ENCODE measurements at regions not wholly inside any gene's neighbourhood (a gene's known extent, or its start where the extent isn't known, plus 50 kb on each side); places are given as distances from the start of the nearest gene placed in this dataset.
"Not testable (repeated sequence)": the region's sequence is repeated elsewhere in the genome, so short reads cannot be mapped to it uniquely, and the experiment has no call there.

- H3K27ac ChIP-seq, result no peak overlapping the region
- no peak for TF ChIP-seq ZFX (IDR thresholded peaks at IDR 0.05)
- TF ChIP-seq CTCF (conservative IDR thresholded peaks at IDR 0.05), result no peak
Measured at GRCh38 chr2:187879491-187879890, 325.3 kb upstream of the TFPI start.

DNA sequence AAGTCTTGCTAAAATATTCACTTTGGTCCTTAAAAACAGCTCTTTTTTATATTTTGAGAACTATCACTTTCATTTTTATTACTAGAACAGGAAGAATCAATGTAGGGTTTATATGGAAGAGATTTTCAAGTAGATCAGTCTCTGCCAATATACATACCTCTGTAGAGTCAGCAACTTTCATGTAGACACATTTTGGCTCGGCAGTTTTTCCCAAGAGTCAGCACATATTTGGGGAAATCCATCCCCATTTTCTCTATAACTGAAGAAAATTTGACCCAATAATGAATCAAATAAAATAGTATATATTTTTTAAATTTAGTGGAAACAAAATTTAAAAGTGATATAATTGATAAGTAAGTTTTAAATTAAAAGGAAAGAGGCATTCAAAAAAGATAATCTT, 329.8 kb upstream of the TFPI start:
- no peak overlapping the region for H3K27ac ChIP-seq
- TF ChIP-seq CTCF (conservative IDR thresholded peaks at IDR 0.05), result no peak
- no peak for TF ChIP-seq ZFX (IDR thresholded peaks at IDR 0.05)

DNA sequence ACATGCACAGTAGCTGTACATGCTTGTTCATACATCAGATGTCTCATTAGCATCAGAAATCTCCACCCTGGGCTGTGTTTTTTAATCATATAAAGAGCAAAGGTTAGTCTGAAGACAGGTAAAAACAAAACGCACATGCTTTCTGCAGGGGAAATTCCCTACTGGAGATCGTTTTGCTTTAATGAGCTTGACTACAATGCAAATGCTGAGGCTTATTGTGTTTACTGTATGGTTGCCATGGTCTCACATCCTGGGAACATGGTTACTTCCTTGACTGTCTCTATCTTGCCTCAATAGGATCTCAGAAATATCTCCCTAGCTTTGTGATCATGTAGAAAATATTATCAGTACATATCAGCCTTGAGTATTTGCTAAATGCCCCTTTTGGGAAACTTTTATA, 336.5 kb upstream of the TFPI start:
- no peak for TF ChIP-seq CTCF (conservative IDR thresholded peaks at IDR 0.05)
- no peak for TF ChIP-seq ZFX (IDR thresholded peaks at IDR 0.05)
- H3K27ac ChIP-seq, result no peak overlapping the region

- no peak for TF ChIP-seq CTCF (conservative IDR thresholded peaks at IDR 0.05)
- TF ChIP-seq ZFX (IDR thresholded peaks at IDR 0.05), result no peak
Measured at GRCh38 chr2:187900021-187900420, 345.8 kb upstream of the TFPI start.

DNA sequence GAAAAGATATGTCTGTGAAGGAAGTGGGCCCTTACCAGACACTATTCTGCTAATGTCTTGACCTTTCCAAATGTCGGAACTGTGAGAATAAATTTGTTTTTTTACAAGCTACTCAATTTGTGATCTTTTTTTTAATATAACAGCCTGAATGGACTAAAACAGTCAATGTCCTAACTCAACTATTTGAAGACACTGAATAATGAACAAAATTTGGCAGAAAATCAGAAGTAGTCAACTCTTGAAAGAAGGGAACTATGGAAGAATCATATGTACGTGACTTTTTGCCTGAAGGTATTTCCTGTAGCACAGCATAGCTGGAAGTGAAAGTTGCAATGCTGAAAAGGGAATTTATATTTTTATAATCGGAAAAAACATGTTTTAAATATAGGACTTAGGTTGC, 351.8 kb upstream of the TFPI start:
- TF ChIP-seq ZFX (IDR thresholded peaks at IDR 0.05), result no peak
- TF ChIP-seq CTCF (conservative IDR thresholded peaks at IDR 0.05), result no peak
- H3K27ac ChIP-seq, result no peak overlapping the region

More at GRCh38 chr2:187900021-187900420, 345.8 kb upstream of the TFPI start:
- H3K27ac ChIP-seq, result no peak overlapping the region

DNA sequence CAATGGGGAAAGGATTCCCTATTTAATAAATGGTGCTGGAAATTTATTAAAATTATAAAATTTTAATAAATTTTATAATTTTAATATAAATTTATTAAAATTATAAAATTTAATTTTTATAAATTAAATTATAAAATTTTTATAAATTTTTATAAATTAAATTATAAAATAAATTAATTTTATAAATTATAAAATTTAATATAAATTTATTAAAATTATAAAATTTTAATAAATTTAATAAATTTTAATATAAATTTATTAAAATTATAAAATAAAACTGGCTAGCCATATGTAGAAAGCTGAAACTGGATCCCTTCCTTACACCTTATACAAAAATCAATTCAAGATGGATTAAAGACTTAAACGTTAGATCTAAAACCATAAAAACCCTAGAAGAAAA, 356.7 kb upstream of the TFPI start:
- H3K27ac ChIP-seq, result not testable (repeated sequence)

GRCh38 chr2:187912950-187913349, 358.7 kb upstream of the TFPI start:
- TF ChIP-seq CTCF (conservative IDR thresholded peaks at IDR 0.05) (no peak), ZFX (IDR thresholded peaks at IDR 0.05) (no peak)
- H3K27ac ChIP-seq, result no peak overlapping the region

- TF ChIP-seq CTCF (conservative IDR thresholded peaks at IDR 0.05) (no peak), ZFX (IDR thresholded peaks at IDR 0.05) (no peak)
- no peak overlapping the region for H3K27ac ChIP-seq
Measured at GRCh38 chr2:187915810-187916209, 361.6 kb upstream of the TFPI start.
